Fibroblast of skin of right biceps (primary cell): ENCODE measurements at regions not wholly inside any gene's neighbourhood (a gene's known extent, or its start where the extent isn't known, plus 50 kb on each side); places are given as distances from the start of the nearest gene placed in this dataset.

Experiments used
- DNase-seq: peaks from one replicate; pipeline ENCODE4 v3.0.0-alpha.2; 2013

DNA sequence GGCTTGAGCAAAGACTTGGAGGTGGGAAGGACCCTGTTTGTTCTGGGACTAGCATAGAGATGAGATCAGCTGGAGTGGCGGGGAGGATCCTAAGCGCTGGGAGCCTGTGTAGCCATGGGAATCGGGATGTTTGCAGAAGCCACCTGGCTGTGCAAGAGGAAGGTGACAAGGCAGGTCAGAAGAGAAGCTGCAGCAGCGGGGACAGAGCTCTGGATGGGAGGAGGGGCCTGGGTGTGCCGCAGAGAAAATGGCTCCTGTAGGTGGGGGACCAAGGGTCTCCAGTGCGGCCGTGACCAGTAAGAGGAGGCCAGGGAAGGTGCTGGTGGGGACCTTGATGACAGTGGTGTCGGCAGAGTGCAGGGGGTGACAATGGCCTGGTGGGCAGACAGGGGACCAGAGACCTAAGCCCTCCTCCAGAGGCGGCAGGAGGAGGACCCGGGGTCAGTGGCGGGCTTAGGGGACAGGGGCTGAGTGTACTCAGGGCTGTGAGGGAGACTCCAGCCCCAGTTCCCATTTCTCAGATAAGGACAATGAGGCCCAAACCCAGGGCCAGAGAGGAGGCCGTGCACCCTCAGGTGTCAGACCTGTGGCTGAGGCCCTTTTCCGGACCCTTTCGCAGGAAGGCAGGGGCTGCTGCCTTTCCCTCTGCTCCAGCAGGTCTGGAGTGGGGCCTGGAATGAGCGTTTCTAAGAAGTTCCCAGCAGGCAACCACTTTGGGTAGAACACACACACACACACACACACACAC lies 206.6 kb upstream of the RTL1 start:
- no peak for DNase-seq

- no peak for DNase-seq
Observed at GRCh38 chr14:101110729-101111619, 207.5 kb upstream of the RTL1 start.

DNA sequence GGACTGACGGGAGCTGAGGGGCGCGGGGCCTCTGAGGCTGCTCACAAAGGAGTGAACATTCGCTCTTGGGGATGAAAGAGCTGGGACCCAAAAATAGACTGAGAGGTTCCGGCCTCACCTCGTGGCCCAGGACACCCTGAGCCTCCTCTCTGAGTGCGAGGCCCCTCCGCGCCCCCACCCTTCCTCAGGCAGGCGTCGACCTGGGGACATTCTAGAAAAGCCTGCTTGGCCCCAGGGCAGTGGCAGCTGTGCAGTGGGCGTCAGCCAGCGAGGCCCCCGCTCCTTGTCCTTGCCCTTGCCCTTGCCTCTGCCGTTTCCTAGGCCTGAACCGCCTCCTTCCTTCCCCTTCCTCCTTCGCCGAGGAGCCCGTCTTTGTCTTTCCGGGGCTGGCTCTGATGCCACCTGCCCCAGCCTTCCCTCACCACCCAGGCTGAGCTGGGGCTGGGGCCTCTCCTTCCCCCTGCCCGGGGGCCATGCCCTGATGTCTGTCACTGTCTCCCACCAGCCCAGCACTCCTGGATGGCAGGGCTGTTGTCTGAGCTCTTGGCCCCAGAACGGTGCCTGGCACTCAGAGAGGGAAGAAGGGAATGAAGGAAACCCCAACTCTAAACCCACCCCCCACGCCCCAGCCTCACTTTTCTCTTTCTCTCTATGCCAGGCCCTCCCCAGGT lies 208.2 kb upstream of the RTL1 start:
- DNase-seq, result no peak

- DNase-seq, result no peak
Observed at GRCh38 chr14:101112351-101113107, 209.0 kb upstream of the RTL1 start.

DNA sequence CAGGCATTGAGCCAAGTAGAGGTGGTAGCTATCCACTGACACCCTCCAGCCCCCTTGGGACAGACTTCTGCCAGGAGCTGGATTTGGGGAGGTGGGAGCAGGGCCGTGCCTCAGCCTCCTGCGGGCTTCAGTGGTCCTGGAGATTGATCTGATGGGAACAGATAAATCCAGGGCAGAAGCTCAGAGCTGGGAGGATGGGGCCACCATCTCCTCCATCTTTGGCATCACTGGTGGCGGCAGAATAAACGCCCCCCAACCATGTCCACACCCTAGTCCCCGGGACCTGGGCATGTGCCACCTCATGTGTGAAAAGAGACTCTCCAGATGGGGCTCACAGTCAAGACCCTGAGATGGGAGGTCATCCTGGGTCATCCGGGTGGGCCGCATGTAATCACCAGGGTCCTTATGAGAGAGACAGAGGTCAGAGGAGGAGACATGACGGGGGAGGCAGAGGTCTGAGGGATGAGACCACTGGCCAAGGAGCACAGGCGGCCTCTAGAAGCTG lies 209.6 kb upstream of the RTL1 start:
- no peak for DNase-seq

GRCh38 chr14:101113835-101114725 lies 210.6 kb upstream of the RTL1 start:
- no peak for DNase-seq

DNA sequence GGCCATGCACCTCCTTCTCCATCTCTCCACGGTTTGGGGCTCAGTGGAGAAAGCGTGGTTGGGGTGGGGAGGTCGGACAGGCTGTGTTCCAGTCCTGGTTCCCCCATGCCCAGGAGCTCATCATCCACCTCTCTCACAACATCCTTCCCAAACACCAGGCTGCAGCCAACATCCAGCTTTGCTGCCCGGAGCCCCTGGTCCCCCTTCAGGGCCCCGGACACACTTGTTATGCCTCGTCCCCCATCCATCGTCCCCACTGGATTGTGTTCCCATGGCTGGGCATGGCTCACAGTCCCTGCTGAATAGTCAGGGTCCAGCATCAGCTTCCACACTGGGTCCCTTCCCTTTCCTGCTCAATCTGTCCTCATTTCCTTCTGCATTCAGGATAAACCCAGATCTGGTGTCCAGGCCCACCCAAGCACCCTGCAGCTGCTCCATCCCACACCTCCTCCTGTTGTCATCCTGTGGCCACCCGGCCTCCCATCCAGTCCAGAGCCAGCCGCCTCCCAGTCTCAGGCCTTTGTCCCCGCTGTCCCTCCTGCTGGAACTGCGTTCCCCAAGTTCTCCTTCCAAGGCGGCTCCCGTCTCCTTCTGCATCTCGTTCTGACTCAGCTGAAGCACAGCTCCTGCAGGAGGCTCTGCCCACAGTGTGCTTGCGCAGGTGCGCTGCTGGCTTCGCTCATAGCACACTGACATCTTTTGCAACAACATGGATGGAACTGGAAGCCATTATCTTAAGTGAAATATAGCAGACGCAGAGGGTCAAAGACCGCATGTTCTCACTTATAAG lies 211.4 kb upstream of the RTL1 start:
- DNase-seq, result no peak

GRCh38 chr14:101115652-101116051 lies 212.1 kb upstream of the RTL1 start:
- no peak for DNase-seq

DNA sequence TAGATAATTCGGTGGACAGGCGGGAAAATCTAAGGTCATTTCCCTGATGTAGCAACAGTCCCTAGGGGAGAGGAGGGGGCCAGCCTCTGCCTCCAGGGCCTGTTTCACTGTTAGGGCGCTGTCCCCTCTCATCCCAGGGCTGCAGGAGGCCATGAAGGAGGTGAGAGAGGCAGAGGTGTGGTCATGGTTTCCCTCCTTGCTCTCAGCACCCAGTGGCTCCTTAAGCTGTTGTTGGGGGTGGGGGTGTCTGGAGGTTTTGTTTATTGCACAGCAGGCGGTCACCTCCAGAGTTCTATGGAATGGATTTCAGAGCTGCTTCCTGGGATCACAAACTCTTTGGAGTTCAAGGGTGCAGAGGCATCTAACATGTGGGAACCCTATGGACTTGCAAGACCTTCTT lies 212.5 kb upstream of the RTL1 start:
- no peak for DNase-seq

DNA sequence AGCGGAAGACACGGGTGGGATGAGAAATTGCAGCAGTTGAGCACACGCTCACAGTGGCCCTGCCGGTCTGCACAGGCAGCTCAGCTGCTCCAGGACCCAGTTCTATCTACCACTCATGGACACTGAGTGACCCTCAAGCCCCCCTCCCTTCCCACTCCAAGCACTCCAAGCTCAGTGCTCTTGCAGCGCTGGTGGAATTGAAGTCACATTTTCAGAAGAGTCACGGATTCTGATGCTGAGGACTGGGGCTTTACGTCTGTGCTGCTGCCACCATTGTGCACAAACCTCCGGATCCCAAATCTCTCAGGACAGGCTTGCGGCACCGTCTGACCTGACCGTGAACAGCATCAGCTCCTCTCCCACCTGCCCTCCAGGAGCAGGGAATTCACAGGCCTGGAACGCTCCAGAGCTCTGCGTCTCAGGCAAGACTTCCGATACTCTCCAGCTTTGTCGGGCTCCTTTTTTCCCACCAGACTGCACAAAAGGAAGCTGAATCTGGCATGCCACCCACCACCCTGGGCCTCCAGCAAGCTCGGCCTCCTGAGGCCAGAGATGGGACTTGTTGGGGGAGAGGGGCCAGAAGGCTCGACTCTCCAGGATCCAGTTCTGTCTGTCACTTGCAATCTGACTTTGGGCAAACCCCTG lies 213.1 kb upstream of the RTL1 start:
- DNase-seq, result no peak

GRCh38 chr14:101117543-101117942 lies 214.0 kb upstream of the RTL1 start:
- no peak for DNase-seq

DNA sequence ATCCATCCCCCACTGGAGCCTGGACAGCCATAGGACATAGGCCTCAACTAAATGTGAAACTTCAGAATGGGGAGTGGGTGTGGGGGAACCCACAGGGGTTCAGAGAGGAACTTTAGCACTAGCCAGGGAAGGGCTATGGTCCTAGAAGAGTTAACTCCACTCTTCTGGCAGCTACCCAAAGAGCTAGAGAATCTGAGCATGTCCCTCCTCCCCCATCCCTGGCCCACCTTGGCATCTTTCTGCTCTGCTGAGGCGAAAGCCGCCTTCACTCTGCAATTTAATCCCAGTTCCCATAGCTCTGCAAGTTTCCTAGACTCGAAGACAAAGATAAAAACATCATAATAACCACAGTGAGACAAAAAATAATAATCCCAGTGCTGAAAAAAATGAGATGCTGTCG lies 214.7 kb upstream of the RTL1 start:
- DNase-seq, result no peak

GRCh38 chr14:101118746-101119591 lies 215.4 kb upstream of the RTL1 start:
- no peak for DNase-seq

DNA sequence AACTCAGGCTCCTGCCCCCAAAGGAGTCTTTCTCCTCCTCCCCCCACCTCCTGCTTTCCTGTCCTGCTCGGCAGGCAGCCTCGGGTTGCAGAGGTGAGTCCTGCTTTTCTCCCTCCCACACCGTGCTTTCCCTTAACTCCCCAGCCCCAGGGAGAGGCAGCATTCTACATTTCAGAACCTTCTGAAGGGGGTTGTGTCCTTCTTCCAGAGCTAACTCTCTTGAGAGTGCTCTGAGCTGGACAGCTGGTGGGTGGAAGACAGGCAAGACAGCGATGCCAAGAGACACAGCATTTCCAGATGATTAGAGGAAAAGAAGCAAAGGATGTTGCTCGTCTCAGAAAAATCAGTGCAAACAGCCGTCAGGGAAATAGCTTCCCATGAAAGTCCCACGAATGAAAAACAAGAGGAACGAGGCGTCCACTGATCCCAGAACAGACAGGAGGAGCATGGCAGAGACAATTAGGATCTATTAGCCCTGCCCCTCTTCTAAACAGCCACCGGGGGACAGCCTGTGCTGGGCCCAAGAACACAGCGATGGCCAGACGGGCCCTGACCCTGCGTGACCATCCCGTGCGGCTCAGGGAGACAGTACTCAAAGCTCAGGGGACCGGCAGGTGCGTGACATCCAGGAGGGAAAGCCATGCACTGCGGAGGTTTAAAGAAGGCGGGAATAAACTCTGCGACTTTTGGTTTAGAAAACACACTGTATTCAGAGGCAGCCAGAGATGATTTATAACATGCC lies 216.5 kb upstream of the RTL1 start:
- no peak for DNase-seq

DNA sequence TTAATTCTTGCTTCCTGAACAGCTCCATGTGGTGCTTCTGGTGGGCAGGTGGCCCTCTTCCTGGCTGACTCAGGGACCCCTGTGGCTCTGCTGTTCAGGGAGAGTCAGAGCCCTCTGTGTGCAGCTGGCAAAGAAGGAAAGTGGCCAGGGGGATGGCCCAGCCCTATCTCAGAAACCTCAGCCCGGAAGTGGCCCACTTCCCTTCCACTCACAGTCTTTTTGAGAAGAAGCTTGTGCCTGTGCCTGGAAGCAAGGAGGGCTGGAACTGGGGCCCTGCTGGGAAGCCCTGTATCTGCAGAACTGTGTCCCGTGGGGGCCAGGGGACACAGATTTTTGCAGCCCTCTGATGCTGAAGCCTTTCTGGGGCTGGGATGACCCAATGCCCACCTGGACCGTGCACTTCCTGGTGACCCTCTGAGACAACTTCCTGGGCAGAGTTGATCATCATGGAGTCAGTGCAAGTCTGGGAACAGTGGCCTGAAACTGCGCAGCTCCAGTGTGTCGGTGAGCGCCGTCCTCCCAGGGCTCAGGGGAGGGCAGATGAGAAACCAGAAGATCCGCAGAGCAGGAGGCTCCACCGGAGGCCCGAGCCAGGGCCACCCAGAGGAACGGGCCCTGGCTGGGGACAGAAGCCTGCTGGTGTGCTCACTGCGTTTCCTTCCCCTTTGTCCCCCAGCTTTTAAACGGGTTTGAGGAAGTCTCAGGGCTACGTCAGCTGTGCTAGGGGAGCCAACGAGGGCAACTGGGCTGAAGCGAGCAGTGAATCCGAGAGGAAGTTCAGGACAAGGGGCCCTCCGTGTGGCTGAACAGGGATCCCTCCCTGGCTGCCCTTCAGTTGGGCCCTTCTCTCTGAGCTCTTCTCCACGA lies 217.4 kb upstream of the RTL1 start:
- no peak for DNase-seq

GRCh38 chr14:101121508-101122139 lies 218.1 kb upstream of the RTL1 start:
- DNase-seq, result no peak
